ENCODE measurements at regions not wholly inside any gene's neighbourhood (a gene's known extent, or its start where the extent isn't known, plus 50 kb on each side); places are given as distances from the start of the nearest gene placed in this dataset.

GRCh38 chr5:30121043-30121442, 1072.4 kb upstream of the CDH6 start:
- intact Hi-C loops (cut with DNase I), result no loop called here
- no peak for TF ChIP-seq POLR2AphosphoS5 (IDR thresholded peaks at IDR 0.05)
- TF ChIP-seq POLR2A (IDR thresholded peaks at IDR 0.05), result no peak
- no peak for TF ChIP-seq CTCF (IDR thresholded peaks at IDR 0.05)
- H3K27ac ChIP-seq, result no peak overlapping the region
- H3K9me3 ChIP-seq, result no peaks in the 10 kb centered on the region
- H3K27me3 ChIP-seq (replicated peaks; ENCODE audit: insufficient read depth), result no peaks in the 10 kb centered on the region
- DNase-seq (ENCODE audit: low spot score), result no peak
- no peaks in the 10 kb centered on the region for H3K4me1 ChIP-seq (replicated peaks)
- WGBS, result 66% methylated on average over 3 of the region's 3 CpGs
- H3K4me3 ChIP-seq, result no peak overlapping the region
- H3K36me3 ChIP-seq, result no peaks in the 10 kb centered on the region

- no peaks in the 10 kb centered on the region for H3K27me3 ChIP-seq (replicated peaks; ENCODE audit: insufficient read depth)
- no peak overlapping the region for H3K27ac ChIP-seq
- H3K4me1 ChIP-seq (replicated peaks), result no peaks in the 10 kb centered on the region
- no peak for TF ChIP-seq POLR2AphosphoS5 (IDR thresholded peaks at IDR 0.05)
- TF ChIP-seq POLR2A (IDR thresholded peaks at IDR 0.05), result no peak
- TF ChIP-seq CTCF (IDR thresholded peaks at IDR 0.05), result no peak
- intact Hi-C loops (cut with DNase I), result no loop called here
- no peaks in the 10 kb centered on the region for H3K9me3 ChIP-seq
- H3K4me3 ChIP-seq, result no peak overlapping the region
- DNase-seq (ENCODE audit: low spot score), result no peak
- no peaks in the 10 kb centered on the region for H3K36me3 ChIP-seq
Observed at GRCh38 chr5:30117135-30117534, 1076.4 kb upstream of the CDH6 start.

- Histone ChIP-seq H3K27me3 (replicated peaks; ENCODE audit: insufficient read depth) (no peaks in the 10 kb centered on the region), H3K9me3 (no peaks in the 10 kb centered on the region), H3K4me1 (replicated peaks) (no peaks in the 10 kb centered on the region), H3K27ac (no peak overlapping the region), H3K36me3 (no peaks in the 10 kb centered on the region), H3K4me3 (no peak overlapping the region)
- TF ChIP-seq POLR2AphosphoS5 (IDR thresholded peaks at IDR 0.05) (no peak), CTCF (IDR thresholded peaks at IDR 0.05) (no peak), POLR2A (IDR thresholded peaks at IDR 0.05) (no peak)
- no peak for DNase-seq (ENCODE audit: low spot score)
- 89% methylated on average over 4 of the region's 4 CpGs for WGBS
- intact Hi-C loops (cut with DNase I), result no loop called here
Observed at GRCh38 chr5:30113542-30113941, 1079.9 kb upstream of the CDH6 start.

DNA sequence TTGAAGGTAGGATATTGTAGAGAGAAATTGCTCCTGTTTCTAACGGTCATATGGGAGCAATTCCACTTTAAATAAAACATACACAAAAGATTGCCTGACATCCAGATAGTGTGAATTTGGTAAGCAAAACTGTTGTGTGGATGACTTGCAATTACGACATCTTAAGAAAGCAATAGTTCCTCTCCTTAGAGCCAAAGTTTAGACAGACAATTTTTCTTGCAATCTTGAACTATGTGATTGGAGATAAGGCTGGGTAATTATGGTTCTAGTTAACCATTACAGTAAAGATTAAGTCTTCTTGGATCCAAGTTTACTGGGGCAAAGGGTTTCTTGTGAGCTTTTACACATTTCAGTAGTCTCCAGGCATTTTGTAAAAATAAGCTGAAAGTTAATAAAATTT, 1080.6 kb upstream of the CDH6 start:
- intact Hi-C loops (cut with DNase I), result no loop called here
- DNase-seq (ENCODE audit: low spot score), result no peak
- 61% methylated on average over 2 of the region's 2 CpGs for WGBS
- Histone ChIP-seq H3K4me3 (no peak overlapping the region), H3K27ac (no peak overlapping the region), H3K4me1 (replicated peaks) (no peaks in the 10 kb centered on the region), H3K9me3 (no peaks in the 10 kb centered on the region), H3K27me3 (replicated peaks; ENCODE audit: insufficient read depth) (no peaks in the 10 kb centered on the region), H3K36me3 (no peaks in the 10 kb centered on the region)
- no peak for TF ChIP-seq POLR2AphosphoS5 (IDR thresholded peaks at IDR 0.05)
- TF ChIP-seq POLR2A (IDR thresholded peaks at IDR 0.05), result no peak
- TF ChIP-seq CTCF (IDR thresholded peaks at IDR 0.05), result no peak

- H3K27me3 ChIP-seq (replicated peaks; ENCODE audit: insufficient read depth), result no peaks in the 10 kb centered on the region
- H3K27ac ChIP-seq, result no peak overlapping the region
- TF ChIP-seq CTCF (IDR thresholded peaks at IDR 0.05), result no peak
- no peak for TF ChIP-seq POLR2AphosphoS5 (IDR thresholded peaks at IDR 0.05)
- TF ChIP-seq POLR2A (IDR thresholded peaks at IDR 0.05), result no peak
- 70% methylated on average over 2 of the region's 2 CpGs for WGBS
- intact Hi-C loops (cut with DNase I), result no loop called here
- H3K4me1 ChIP-seq (replicated peaks), result no peaks in the 10 kb centered on the region
- H3K9me3 ChIP-seq, result no peaks in the 10 kb centered on the region
- no peaks in the 10 kb centered on the region for H3K36me3 ChIP-seq
- no peak overlapping the region for H3K4me3 ChIP-seq
- DNase-seq (ENCODE audit: low spot score), result no peak
Observed at GRCh38 chr5:30108051-30108450, 1085.4 kb upstream of the CDH6 start.

All from prostate gland (tissue), 2 donors.